HepG2 (cell line): ENCODE measurements at regions not wholly inside any gene's neighbourhood (a gene's known extent, or its start where the extent isn't known, plus 50 kb on each side); places are given as distances from the start of the nearest gene placed in this dataset.

ENCODE experiments used
- ATAC-seq: fragments of 200-7000 bp; cut with Tn5 transposase; 3 replicates; pipeline ENCODE4 v1.9.1; 2020; ENCODE audit warnings: mild to moderate bottlenecking, moderate library complexity
- BruUV-seq: library from RNA; stranded (reverse); fragments of 400-500 nt; replicated peaks from 2 replicates; lab custom pipeline; 2021; lab: Mats Ljungman, UMichigan
- CTCF ChIA-PET: fragments of 300-600 bp; formaldehyde crosslinking; extraction: SDS; loops from one replicate; lab custom pipeline; 2021; ENCODE audit warnings: low total read pairs, inconsistent platforms, low intra/inter-chr PET ratio; lab: Yijun Ruan, JAX
- POLR2A ChIA-PET: fragments of 350-600 bp; sonication (Branson Sonifier 250); formaldehyde crosslinking; loops from one replicate; lab custom pipeline; 2020; ENCODE audit warnings: antibody characterized with exemption, inconsistent platforms; lab: Yijun Ruan, JAX
- DNase-seq: peaks from one replicate; pipeline ENCODE4 v3.0.0-alpha.2; 2015; ENCODE audit warnings: low spot score
- FAIRE-seq: peaks from 3 replicates; lab custom pipeline; 2011; peaks lifted over from hg19 to GRCh38; lab: Jason Lieb, UNC
- H2AFZ ChIP-seq: one replicate; pipeline ENCODE4 v1.6.1; 2011; ENCODE audit warnings: low read length, inconsistent platforms
- H3K27ac ChIP-seq: fragments of 300-600 bp; 3 replicates; pipeline ENCODE4 v1.8.0; 2011; ENCODE audit warnings: mixed run types, mild to moderate bottlenecking, mixed read lengths, low read length, inconsistent platforms; ENCODE audit not compliant: insufficient read depth; ENCODE audit errors: extremely low read length
- H3K27me3 ChIP-seq, 2 experiments: fragments of 200-600 bp in 1 of 2; 2 replicates in 1 of 2; 3 replicates in 1 of 2; pipeline versions ENCODE4 v1.6.0 to v1.8.0; 2011; ENCODE audit warnings: low read length in 2 of 2, mild to moderate bottlenecking in 2 of 2, moderate library complexity in 2 of 2, inconsistent platforms in 1 of 2; ENCODE audit not compliant: insufficient read depth in 2 of 2, control insufficient read depth in 1 of 2
- H3K36me3 ChIP-seq, 2 experiments: fragments of 200-600 bp in 1 of 2; replicated peaks in 1 of 2; 2 replicates in 1 of 2; 3 replicates in 1 of 2; pipeline versions ENCODE4 v1.5.1 to v1.8.0; 2011; ENCODE audit warnings: low read length in 2 of 2, inconsistent platforms in 1 of 2; ENCODE audit not compliant: insufficient read depth in 2 of 2, control insufficient read depth in 1 of 2
- H3K4me1 ChIP-seq: 2 replicates; pipeline ENCODE4 v1.5.1; 2012; ENCODE audit warnings: low read length, inconsistent platforms; ENCODE audit not compliant: insufficient read depth
- H3K4me2 ChIP-seq: 2 replicates; pipeline ENCODE4 v1.6.0; 2011; ENCODE audit warnings: low read depth, low read length, inconsistent platforms
- H3K4me3 ChIP-seq, 3 experiments: fragments of 200-600 bp in 1 of 3; sonication (generic), shearing (Covaris generic) in 1 of 3; replicated peaks in 1 of 3; 2 replicates each; pipeline ENCODE4 v1.5.1; 2011 to 2016; ENCODE audit warnings: low read length in 3 of 3, inconsistent platforms in 2 of 3, low read depth in 2 of 3, mild to moderate bottlenecking in 2 of 3, control low read depth in 1 of 3, mixed read lengths in 1 of 3; ENCODE audit not compliant: insufficient read depth in 1 of 3
- H3K79me2 ChIP-seq: one replicate; pipeline ENCODE4 v1.6.1; 2011; ENCODE audit warnings: low read length, inconsistent platforms; ENCODE audit not compliant: insufficient read depth
- H3K9ac ChIP-seq: 2 replicates; pipeline ENCODE4 v1.6.0; 2011; ENCODE audit warnings: mild to moderate bottlenecking, low read depth, low read length, inconsistent platforms; ENCODE audit not compliant: insufficient read depth
- H3K9me3 ChIP-seq: 2 replicates; pipeline ENCODE4 v1.5.1; 2012; ENCODE audit warnings: mild to moderate bottlenecking, low read length
- H4K20me1 ChIP-seq: 2 replicates; pipeline ENCODE4 v1.6.0; 2011; ENCODE audit warnings: inconsistent platforms, mild to moderate bottlenecking, low read length, moderate library complexity; ENCODE audit not compliant: insufficient read depth
- ARNTL ChIP-seq: sonication (generic); formaldehyde crosslinking; IDR thresholded peaks from 2 replicates; pipeline ENCODE4 v1.4.0; 2020; ENCODE audit warnings: mild to moderate bottlenecking, missing genetic modification reagents
- ASH2L ChIP-seq: fragments of 300-600, 200-600 bp; sonication (generic); IDR thresholded peaks from 2 replicates; pipeline ENCODE4 v1.7.0; 2017; ENCODE audit warnings: low read depth, mild to moderate bottlenecking, moderate library complexity, mixed read lengths, low read length; ENCODE audit not compliant: insufficient read length
- ATF7-NPFF ChIP-seq: sonication (generic); formaldehyde crosslinking; IDR thresholded peaks from 2 replicates; pipeline ENCODE4 v1.8.1; 2023; ENCODE audit warnings: mild to moderate bottlenecking, low read depth, missing genetic modification reagents, moderate library complexity
- ELF4 ChIP-seq: sonication (generic); formaldehyde crosslinking; IDR thresholded peaks from 2 replicates; pipeline ENCODE4 v1.5.0; 2020; ENCODE audit warnings: missing genetic modification reagents, mild to moderate bottlenecking, moderate library complexity, borderline replicate concordance
- FOXJ3 ChIP-seq: sonication (generic); formaldehyde crosslinking; IDR thresholded peaks from 2 replicates; pipeline ENCODE4 v1.4.0; 2020; ENCODE audit warnings: missing genetic modification reagents, mild to moderate bottlenecking, borderline replicate concordance
- MAFF ChIP-seq: IDR thresholded peaks from 2 replicates; pipeline ENCODE4 v1.6.1; 2011; ENCODE audit warnings: low read depth, low read length, improper control_type of control experiment
- NCOA5 ChIP-seq: sonication (generic); formaldehyde crosslinking; IDR thresholded peaks from 2 replicates; pipeline ENCODE4 v1.4.0; 2020; ENCODE audit warnings: missing genetic modification reagents
- NFATC3 ChIP-seq: sonication (generic); formaldehyde crosslinking; IDR thresholded peaks from 2 replicates; pipeline ENCODE4 v1.5.1; 2020; ENCODE audit warnings: mild to moderate bottlenecking, missing genetic modification reagents
- SMYD3 ChIP-seq: sonication (generic); formaldehyde crosslinking; IDR thresholded peaks from 2 replicates; pipeline ENCODE4 v1.8.1; 2023; ENCODE audit warnings: mild to moderate bottlenecking, missing genetic modification reagents
- ZFP36 ChIP-seq: fragments of 150-350 bp; IDR thresholded peaks from 2 replicates; pipeline ENCODE4 v1.6.1; 2018; ENCODE audit warnings: borderline replicate concordance, low read length, low read depth; ENCODE audit not compliant: partially characterized antibody
- ZNF550 ChIP-seq: sonication (generic); formaldehyde crosslinking; IDR thresholded peaks from 2 replicates; pipeline ENCODE4 v1.4.0; 2020; ENCODE audit warnings: mild to moderate bottlenecking, missing genetic modification reagents, borderline replicate concordance
- ZNF605 ChIP-seq: sonication (generic); formaldehyde crosslinking; IDR thresholded peaks from 2 replicates; pipeline ENCODE4 v1.8.0; 2022; ENCODE audit warnings: mild to moderate bottlenecking, missing genetic modification reagents
- ZSCAN25 ChIP-seq: sonication (generic); formaldehyde crosslinking; IDR thresholded peaks from 2 replicates; pipeline ENCODE4 v1.8.0; 2022; ENCODE audit warnings: mild to moderate bottlenecking, missing genetic modification reagents
- WGBS: methylation state at CpG from one replicate; pipeline ENCODE4 v1.1.6; 2017; ENCODE audit warnings: low lambda C conversion rate; 5-methylcytosine and 5-hydroxymethylcytosine counted together
- in situ Hi-C: cut with HindIII; loops from 2 replicates; pipeline ENCODE4 v1.10.0; 2017; ENCODE audit warnings: low pct_unique_long_range_greater_than_20kb; ENCODE audit not compliant: extremely low pct_ligation_motif_present
- intact Hi-C: fragments of 100-400 bp; cut with micrococcal nuclease; formaldehyde crosslinking; loops from one replicate; pipeline ENCODE4 v1.10.0; 2022; ENCODE audit not compliant: unreplicated experiment
- TF ChIP-seq, protein P1 (sequence below): sonication (generic); formaldehyde crosslinking; IDR thresholded peaks from 2 replicates; pipeline ENCODE4 v1.4.0; 2020; ENCODE audit warnings: mild to moderate bottlenecking, missing genetic modification reagents
- TF ChIP-seq, protein P2 (sequence below): sonication (generic); formaldehyde crosslinking; IDR thresholded peaks from 2 replicates; pipeline ENCODE4 v1.5.0; 2020; ENCODE audit warnings: mild to moderate bottlenecking, missing genetic modification reagents
- TF ChIP-seq, protein P3 (sequence below): sonication (generic); formaldehyde crosslinking; IDR thresholded peaks from 2 replicates; pipeline ENCODE4 v1.4.0; 2020; ENCODE audit warnings: mild to moderate bottlenecking, missing genetic modification reagents

GRCh38 chr2:138106606-138107005, 142.3 kb downstream of the HNMT start:
- TF ChIP-seq ZNF550 (CRISPR knock-in tag) (no peak), ZFP36 (no peak), ZSCAN25 (CRISPR knock-in tag) (no peak), ASH2L (no peak), ATF7-NPFF (no peak), ARNTL (CRISPR knock-in tag) (no peak), SMYD3 (CRISPR knock-in tag) (no peak), ELF4 (no peak), MAFF (no peak), NFATC3 (CRISPR knock-in tag) (no peak), NCOA5 (CRISPR knock-in tag) (no peak), ZNF605 (no peak), FOXJ3 (CRISPR knock-in tag) (no peak)
- TF ChIP-seq, protein P1, sequence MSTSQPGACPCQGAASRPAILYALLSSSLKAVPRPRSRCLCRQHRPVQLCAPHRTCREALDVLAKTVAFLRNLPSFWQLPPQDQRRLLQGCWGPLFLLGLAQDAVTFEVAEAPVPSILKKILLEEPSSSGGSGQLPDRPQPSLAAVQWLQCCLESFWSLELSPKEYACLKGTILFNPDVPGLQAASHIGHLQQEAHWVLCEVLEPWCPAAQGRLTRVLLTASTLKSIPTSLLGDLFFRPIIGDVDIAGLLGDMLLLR (CRISPR knock-in tag) = no peak
- TF ChIP-seq, protein P2, sequence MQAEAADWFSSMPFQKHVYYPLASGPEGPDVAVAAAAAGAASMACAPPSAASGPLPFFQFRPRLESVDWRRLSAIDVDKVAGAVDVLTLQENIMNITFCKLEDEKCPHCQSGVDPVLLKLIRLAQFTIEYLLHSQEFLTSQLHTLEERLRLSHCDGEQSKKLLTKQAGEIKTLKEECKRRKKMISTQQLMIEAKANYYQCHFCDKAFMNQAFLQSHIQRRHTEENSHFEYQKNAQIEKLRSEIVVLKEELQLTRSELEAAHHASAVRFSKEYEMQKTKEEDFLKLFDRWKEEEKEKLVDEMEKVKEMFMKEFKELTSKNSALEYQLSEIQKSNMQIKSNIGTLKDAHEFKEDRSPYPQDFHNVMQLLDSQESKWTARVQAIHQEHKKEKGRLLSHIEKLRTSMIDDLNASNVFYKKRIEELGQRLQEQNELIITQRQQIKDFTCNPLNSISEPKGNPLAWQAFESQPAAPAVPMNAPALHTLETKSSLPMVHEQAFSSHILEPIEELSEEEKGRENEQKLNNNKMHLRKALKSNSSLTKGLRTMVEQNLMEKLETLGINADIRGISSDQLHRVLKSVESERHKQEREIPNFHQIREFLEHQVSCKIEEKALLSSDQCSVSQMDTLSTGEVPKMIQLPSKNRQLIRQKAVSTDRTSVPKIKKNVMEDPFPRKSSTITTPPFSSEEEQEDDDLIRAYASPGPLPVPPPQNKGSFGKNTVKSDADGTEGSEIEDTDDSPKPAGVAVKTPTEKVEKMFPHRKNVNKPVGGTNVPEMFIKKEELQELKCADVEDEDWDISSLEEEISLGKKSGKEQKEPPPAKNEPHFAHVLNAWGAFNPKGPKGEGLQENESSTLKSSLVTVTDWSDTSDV (CRISPR knock-in tag) = no peak
- TF ChIP-seq, protein P3, sequence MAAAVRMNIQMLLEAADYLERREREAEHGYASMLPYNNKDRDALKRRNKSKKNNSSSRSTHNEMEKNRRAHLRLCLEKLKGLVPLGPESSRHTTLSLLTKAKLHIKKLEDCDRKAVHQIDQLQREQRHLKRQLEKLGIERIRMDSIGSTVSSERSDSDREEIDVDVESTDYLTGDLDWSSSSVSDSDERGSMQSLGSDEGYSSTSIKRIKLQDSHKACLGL = no peak
- TF ChIP-seq, all 625 proteins: peak for 0
- 34% methylated on average over 1 of the region's 1 CpG for WGBS
- intact Hi-C loops (no loop called here), in situ Hi-C loops (no loop called here)
- Histone ChIP-seq H3K4me2 (no peak overlapping the region), H4K20me1 (no peaks in the 10 kb centered on the region), H3K79me2 (no peaks in the 10 kb centered on the region), H3K27ac (no peak overlapping the region), H3K36me3 (no peaks in the 10 kb centered on the region), H3K27me3 (no peaks in the 10 kb centered on the region), H3K9ac (no peak overlapping the region), H3K4me3 (no peak overlapping the region), H3K9me3 (no peaks in the 10 kb centered on the region), H3K4me1 (peaks cover 55% of the 10 kb centered on the region), H2AFZ (no peak overlapping the region)
- FAIRE-seq = no peak
- BruUV-seq = no TSS peak
- CTCF ChIA-PET = no interaction called here
- ATAC-seq = no peak
- no peak for DNase-seq
- POLR2A ChIA-PET = interaction anchor here (1.8 kb wide), 1 partner anchor 142 kb away, joined by 9 read pairs; the partner anchor contains the start of gene HNMT
